ENCODE measurements at regions not wholly inside any gene's neighbourhood (a gene's known extent, or its start where the extent isn't known, plus 50 kb on each side); places are given as distances from the start of the nearest gene placed in this dataset.

- Histone ChIP-seq H3K27me3 (no peaks in the 10 kb centered on the region), H3K36me3 (no peaks in the 10 kb centered on the region), H3K27ac (no peak overlapping the region), H3K4me3 (no peak overlapping the region), H3K4me1 (no peaks in the 10 kb centered on the region), H3K9me3 (no peaks in the 10 kb centered on the region)
- DNase-seq (ENCODE audit: low spot score): no peak
- TF ChIP-seq CTCF (IDR thresholded peaks at IDR 0.05): no peak
Observed at GRCh38 chr6:105746130-105746505, 340.0 kb upstream of the PRDM1 start.

GRCh38 chr6:105745464-105746129 lies 340.5 kb upstream of the PRDM1 start:
- no peaks in the 10 kb centered on the region for H3K36me3 ChIP-seq
- H3K4me1 ChIP-seq: no peaks in the 10 kb centered on the region
- no peak for DNase-seq (ENCODE audit: low spot score)
- no peak overlapping the region for H3K27ac ChIP-seq
- no peak overlapping the region for H3K4me3 ChIP-seq
- no peak for TF ChIP-seq CTCF (IDR thresholded peaks at IDR 0.05)
- no peaks in the 10 kb centered on the region for H3K9me3 ChIP-seq
- H3K27me3 ChIP-seq: no peaks in the 10 kb centered on the region

DNA sequence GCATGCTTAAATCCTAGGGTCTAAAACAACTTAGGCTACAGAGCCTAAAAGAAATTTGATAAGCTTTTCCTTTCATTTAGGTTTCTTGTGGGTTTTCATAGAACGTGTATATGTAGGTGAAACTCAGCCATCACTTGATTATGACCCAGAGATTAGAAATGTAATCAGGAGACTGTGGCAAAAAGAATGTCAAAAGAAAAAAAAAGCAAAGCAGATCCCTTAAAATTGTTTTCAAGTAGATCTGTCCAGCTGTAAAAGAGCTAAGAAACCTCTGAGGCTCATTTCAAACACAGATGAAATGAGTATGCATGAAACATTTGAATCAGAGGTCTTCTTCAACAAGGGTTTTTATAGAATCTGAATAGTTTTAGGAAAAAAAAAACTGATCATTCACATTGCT lies 341.3 kb upstream of the PRDM1 start:
- Histone ChIP-seq H3K27me3 (no peaks in the 10 kb centered on the region), H3K4me3 (no peak overlapping the region), H3K9me3 (no peaks in the 10 kb centered on the region), H3K4me1 (no peaks in the 10 kb centered on the region), H3K36me3 (no peaks in the 10 kb centered on the region), H3K27ac (no peak overlapping the region)
- DNase-seq (ENCODE audit: low spot score): no peak
- no peak for TF ChIP-seq CTCF (IDR thresholded peaks at IDR 0.05)

- no peaks in the 10 kb centered on the region for H3K4me1 ChIP-seq
- no peaks in the 10 kb centered on the region for H3K9me3 ChIP-seq
- no peak overlapping the region for H3K4me3 ChIP-seq
- H3K27ac ChIP-seq: no peak overlapping the region
- H3K27me3 ChIP-seq: no peaks in the 10 kb centered on the region
- TF ChIP-seq CTCF (IDR thresholded peaks at IDR 0.05): no peak
- no peak for DNase-seq (ENCODE audit: low spot score)
- no peaks in the 10 kb centered on the region for H3K36me3 ChIP-seq
Observed at GRCh38 chr6:105740946-105741645, 338.2 kb upstream of the PREP start.

- Histone ChIP-seq H3K4me1 (no peaks in the 10 kb centered on the region), H3K4me3 (no peak overlapping the region), H3K27me3 (no peaks in the 10 kb centered on the region), H3K9me3 (no peaks in the 10 kb centered on the region), H3K36me3 (no peaks in the 10 kb centered on the region), H3K27ac (no peak overlapping the region)
- no peak for TF ChIP-seq CTCF (IDR thresholded peaks at IDR 0.05)
- no peak for DNase-seq (ENCODE audit: low spot score)
Observed at GRCh38 chr6:105739764-105740163, 336.9 kb upstream of the PREP start.
